OCI-LY1 (cell line): ENCODE measurements at regions not wholly inside any gene's neighbourhood (a gene's known extent, or its start where the extent isn't known, plus 50 kb on each side); places are given as distances from the start of the nearest gene placed in this dataset.

Experiments
- H2AFZ ChIP-seq: fragments of 200-600 bp; sonication (generic), shearing (Covaris generic); 2 replicates; pipeline ENCODE4 v1.6.0; 2014; ENCODE audit warnings: antibody characterized with exemption, mild to moderate bottlenecking, low read length
- H3F3A ChIP-seq: fragments of 200-600 bp; sonication (generic), shearing (Covaris generic); 2 replicates; pipeline ENCODE4 v1.6.0; 2014; ENCODE audit warnings: mild to moderate bottlenecking, antibody characterized with exemption, low read length, moderate library complexity; ENCODE audit not compliant: insufficient read depth
- H3K27ac ChIP-seq: fragments of 200-600 bp; sonication (generic); 2 replicates; pipeline ENCODE4 v1.5.1; 2014; ENCODE audit warnings: low read length, mixed run types, mild to moderate bottlenecking, low read depth; ENCODE audit not compliant: poor library complexity, severe bottlenecking
- H3K27me3 ChIP-seq: fragments of 200-600 bp; sonication (generic); 2 replicates; pipeline ENCODE4 v1.6.0; 2014; ENCODE audit warnings: antibody characterized with exemption, mild to moderate bottlenecking, low read length, moderate library complexity; ENCODE audit not compliant: insufficient read depth
- H3K36me3 ChIP-seq: fragments of 200-600 bp; sonication (generic); 2 replicates; pipeline ENCODE4 v1.6.1; 2014; ENCODE audit warnings: mild to moderate bottlenecking, antibody characterized with exemption, low read length, moderate library complexity, mixed read lengths; ENCODE audit not compliant: insufficient read depth
- H3K4me1 ChIP-seq: fragments of 200-600 bp; sonication (generic); 2 replicates; pipeline ENCODE4 v1.5.1; 2014; ENCODE audit warnings: mild to moderate bottlenecking, low read length, moderate library complexity; ENCODE audit not compliant: insufficient read depth, severe bottlenecking
- H3K4me2 ChIP-seq: fragments of 200-600 bp; sonication (generic), shearing (Covaris generic); 2 replicates; pipeline ENCODE4 v1.6.1; 2014; ENCODE audit warnings: low read length
- H3K4me3 ChIP-seq: fragments of 200-600 bp; sonication (generic); 2 replicates; pipeline ENCODE4 v1.5.1; 2014; ENCODE audit warnings: low read length, low read depth, mild to moderate bottlenecking, mixed read lengths; ENCODE audit not compliant: poor library complexity, severe bottlenecking
- H3K79me2 ChIP-seq: fragments of 200-600 bp; shearing (Covaris generic); 2 replicates; pipeline ENCODE4 v1.6.1; 2016; ENCODE audit warnings: mixed run types, low read length, mixed read lengths; ENCODE audit not compliant: insufficient read depth
- H3K9ac ChIP-seq: fragments of 200-600 bp; sonication (generic), shearing (Covaris generic); 2 replicates; pipeline ENCODE4 v1.6.1; 2014; ENCODE audit warnings: mild to moderate bottlenecking, low read length, mixed read lengths
- H3K9me2 ChIP-seq: fragments of 200-600 bp; sonication (generic), shearing (Covaris generic); 2 replicates; pipeline ENCODE4 v1.6.1; 2014; ENCODE audit warnings: low read depth, mild to moderate bottlenecking, low read length, mixed read lengths
- H3K9me3 ChIP-seq: fragments of 200-600 bp; shearing (Covaris generic); 2 replicates; pipeline ENCODE4 v1.6.1; 2014; ENCODE audit warnings: low read length, mixed read lengths
- H4K20me1 ChIP-seq: fragments of 200-600 bp; sonication (generic), shearing (Covaris generic); 2 replicates; pipeline ENCODE4 v1.6.0; 2016; ENCODE audit warnings: mild to moderate bottlenecking, low read length; ENCODE audit not compliant: insufficient read depth
- CTCF ChIP-seq: fragments of 200-600 bp; sonication (generic), shearing (Covaris generic); IDR thresholded peaks from 2 replicates; pipeline ENCODE4 v1.5.1; 2017; ENCODE audit warnings: mild to moderate bottlenecking, antibody characterized with exemption, low read length, moderate library complexity, mixed read lengths
- EZH2 ChIP-seq: fragments of 200-600 bp; sonication (generic), shearing (Covaris generic); IDR thresholded peaks from 2 replicates; pipeline ENCODE4 v1.8.0; 2017; ENCODE audit warnings: borderline replicate concordance, mixed run types, mild to moderate bottlenecking, antibody characterized with exemption, low read length, moderate library complexity, mixed read lengths

GRCh38 chr3:80097674-80098073 is 329.9 kb upstream of the ROBO1 start:
- Histone ChIP-seq H3F3A (no peaks in the 10 kb centered on the region), H3K9me2 (no peaks in the 10 kb centered on the region), H3K4me3 (no peak overlapping the region), H3K36me3 (no peaks in the 10 kb centered on the region), H3K79me2 (no peaks in the 10 kb centered on the region), H3K4me1 (no peaks in the 10 kb centered on the region), H3K9me3 (no peaks in the 10 kb centered on the region), H3K9ac (no peak overlapping the region), H3K27ac (no peak overlapping the region), H3K27me3 (no peaks in the 10 kb centered on the region), H3K4me2 (no peak overlapping the region), H4K20me1 (no peaks in the 10 kb centered on the region), H2AFZ (no peak overlapping the region)
- TF ChIP-seq CTCF: no peak
- no peak for TF ChIP-seq EZH2

- Histone ChIP-seq H3F3A (no peaks in the 10 kb centered on the region), H3K27ac (no peak overlapping the region), H3K79me2 (no peaks in the 10 kb centered on the region), H4K20me1 (no peaks in the 10 kb centered on the region), H3K9me2 (no peaks in the 10 kb centered on the region), H3K9ac (no peak overlapping the region), H3K4me2 (no peak overlapping the region), H2AFZ (no peak overlapping the region), H3K4me1 (no peaks in the 10 kb centered on the region), H3K27me3 (no peaks in the 10 kb centered on the region), H3K36me3 (no peaks in the 10 kb centered on the region), H3K9me3 (no peaks in the 10 kb centered on the region), H3K4me3 (no peak overlapping the region)
- TF ChIP-seq CTCF (no peak), EZH2 (no peak)
These were observed 329.1 kb upstream of the ROBO1 start for GRCh38 chr3:80096909-80097308.

GRCh38 chr3:80094589-80094988 is 326.8 kb upstream of the ROBO1 start:
- TF ChIP-seq EZH2: no peak
- TF ChIP-seq CTCF: no peak
- no peaks in the 10 kb centered on the region for H3K9me2 ChIP-seq
- H3K79me2 ChIP-seq: no peaks in the 10 kb centered on the region
- H3K4me1 ChIP-seq: no peaks in the 10 kb centered on the region
- H3K27ac ChIP-seq: no peak overlapping the region
- H2AFZ ChIP-seq: no peak overlapping the region
- no peaks in the 10 kb centered on the region for H3K9me3 ChIP-seq
- H3K27me3 ChIP-seq: no peaks in the 10 kb centered on the region
- no peaks in the 10 kb centered on the region for H3F3A ChIP-seq
- H4K20me1 ChIP-seq: no peaks in the 10 kb centered on the region
- H3K4me3 ChIP-seq: no peak overlapping the region
- H3K4me2 ChIP-seq: no peak overlapping the region
- no peak overlapping the region for H3K9ac ChIP-seq
- H3K36me3 ChIP-seq: no peaks in the 10 kb centered on the region
